H9 (cell line): ENCODE measurements at regions not wholly inside any gene's neighbourhood (a gene's known extent, or its start where the extent isn't known, plus 50 kb on each side); places are given as distances from the start of the nearest gene placed in this dataset.

Experiments used
- DNase-seq: peaks from one replicate; pipeline ENCODE4 v3.0.0-alpha.2; 2017
- H2AFZ ChIP-seq: one replicate; pipeline ENCODE4 v1.6.1; 2013; ENCODE audit warnings: mild to moderate bottlenecking, low read length, control low read depth, moderate library complexity
- H2AK5ac ChIP-seq: 2 replicates; pipeline ENCODE4 v1.6.1; 2013; ENCODE audit warnings: low read length, control low read depth, mixed read lengths; ENCODE audit not compliant: insufficient read length
- H2BK120ac ChIP-seq: one replicate; pipeline ENCODE4 v1.6.1; 2013; ENCODE audit warnings: low read depth, mild to moderate bottlenecking, low read length, control low read depth, inconsistent platforms; ENCODE audit not compliant: poor library complexity, severe bottlenecking
- H2BK12ac ChIP-seq: 2 replicates; pipeline ENCODE4 v1.6.1; 2013; ENCODE audit warnings: low read length, control low read depth, mixed read lengths, low read depth; ENCODE audit not compliant: insufficient read length
- H2BK15ac ChIP-seq: 2 replicates; pipeline ENCODE4 v1.6.1; 2013; ENCODE audit warnings: low read depth, low read length, control low read depth
- H2BK20ac ChIP-seq: one replicate; pipeline ENCODE4 v1.6.1; 2013; ENCODE audit warnings: low read depth, mild to moderate bottlenecking, low read length, control low read depth, inconsistent platforms; ENCODE audit not compliant: poor library complexity, severe bottlenecking
- H2BK5ac ChIP-seq: 2 replicates; pipeline ENCODE4 v1.6.1; 2013; ENCODE audit warnings: low read length, control low read depth, mixed read lengths; ENCODE audit not compliant: insufficient read length
- H3K14ac ChIP-seq: 2 replicates; pipeline ENCODE4 v1.6.1; 2013; ENCODE audit warnings: low read length, control low read depth; ENCODE audit not compliant: insufficient read depth
- H3K18ac ChIP-seq: 2 replicates; pipeline ENCODE4 v1.6.1; 2013; ENCODE audit warnings: low read depth, mild to moderate bottlenecking, mixed read lengths, low read length, control low read depth; ENCODE audit not compliant: insufficient read length
- H3K23ac ChIP-seq: 2 replicates; pipeline ENCODE4 v1.6.1; 2013; ENCODE audit warnings: low read length, control low read depth, mixed read lengths, low read depth; ENCODE audit not compliant: insufficient read length
- H3K23me2 ChIP-seq: 2 replicates; pipeline ENCODE4 v1.6.1; 2013; ENCODE audit warnings: low read depth, mild to moderate bottlenecking, mixed read lengths, low read length, control low read depth; ENCODE audit not compliant: insufficient read length, poor library complexity, severe bottlenecking
- H3K27ac ChIP-seq: 2 replicates; pipeline ENCODE4 v1.5.1; 2013; ENCODE audit warnings: low read length, control low read depth, mixed read lengths, low read depth; ENCODE audit not compliant: insufficient read length
- H3K27me3 ChIP-seq: 2 replicates; pipeline ENCODE4 v1.6.1; 2013; ENCODE audit warnings: low read length, control low read depth, inconsistent platforms; ENCODE audit not compliant: insufficient read depth
- H3K4ac ChIP-seq: 2 replicates; pipeline ENCODE4 v1.6.1; 2013; ENCODE audit warnings: low read depth, mild to moderate bottlenecking, control low read depth, inconsistent platforms, low read length, moderate library complexity
- H3K4me1 ChIP-seq: 2 replicates; pipeline ENCODE4 v1.6.1; 2013; ENCODE audit warnings: low read length, control low read depth, inconsistent platforms; ENCODE audit not compliant: insufficient read depth
- H3K4me2 ChIP-seq: 2 replicates; pipeline ENCODE4 v1.6.1; 2013; ENCODE audit warnings: low read length, control low read depth, mixed read lengths; ENCODE audit not compliant: insufficient read length, insufficient read depth
- H3K56ac ChIP-seq: 2 replicates; pipeline ENCODE4 v1.6.1; 2013; ENCODE audit warnings: low read depth, mild to moderate bottlenecking, mixed read lengths, low read length, control low read depth; ENCODE audit not compliant: insufficient read length
- H3K79me1 ChIP-seq: 2 replicates; pipeline ENCODE4 v1.6.1; 2013; ENCODE audit warnings: low read depth, mild to moderate bottlenecking, moderate library complexity, low read length, control low read depth, inconsistent platforms; ENCODE audit not compliant: insufficient read depth, poor library complexity, severe bottlenecking
- H3K79me2 ChIP-seq: 2 replicates; pipeline ENCODE4 v1.6.1; 2013; ENCODE audit warnings: low read length, control low read depth, inconsistent platforms; ENCODE audit not compliant: insufficient read depth
- H3K9ac ChIP-seq: 2 replicates; pipeline ENCODE4 v1.6.1; 2013; ENCODE audit warnings: low read length, control low read depth, mixed read lengths; ENCODE audit not compliant: insufficient read length; ENCODE audit errors: extremely low read depth
- H3K9me3 ChIP-seq: one replicate; pipeline ENCODE4 v1.6.1; 2013; ENCODE audit warnings: low read depth, low read length, inconsistent platforms; ENCODE audit not compliant: control insufficient read depth
- H3T11ph ChIP-seq: one replicate; pipeline ENCODE4 v1.6.1; 2013; ENCODE audit warnings: mild to moderate bottlenecking, low read length, control low read depth, inconsistent platforms
- H4K20me1 ChIP-seq: one replicate; pipeline ENCODE4 v1.6.1; 2013; ENCODE audit not compliant: control insufficient read depth, insufficient read length, insufficient read depth
- H4K5ac ChIP-seq: 2 replicates; pipeline ENCODE4 v1.6.1; 2013; ENCODE audit warnings: low read depth, mild to moderate bottlenecking, mixed read lengths, low read length, control low read depth; ENCODE audit not compliant: insufficient read length
- H4K8ac ChIP-seq: replicated peaks from 2 replicates; pipeline ENCODE4 v1.6.1; 2013; ENCODE audit warnings: low read length, control low read depth, mixed read lengths, low read depth; ENCODE audit not compliant: insufficient read length
- H4K91ac ChIP-seq: 2 replicates; pipeline ENCODE4 v1.6.1; 2013; ENCODE audit warnings: low read depth, mild to moderate bottlenecking, moderate library complexity, mixed read lengths, low read length, control low read depth; ENCODE audit not compliant: insufficient read length
- H3K27ac Mint-ChIP-seq, 3 experiments: 2 replicates in 2 of 3; 3 replicates in 1 of 3; pipeline ENCODE4 v1.8.0; 2020 to 2021; ENCODE audit warnings: mixed read lengths in 3 of 3, mild to moderate bottlenecking in 1 of 3, moderate library complexity in 1 of 3
- H3K27me3 Mint-ChIP-seq: 2 replicates; pipeline ENCODE4 v1.8.0; 2021; ENCODE audit warnings: low read depth, mild to moderate bottlenecking, moderate library complexity, mixed read lengths
- H3K36me3 Mint-ChIP-seq, 3 experiments: 2 replicates in 2 of 3; 3 replicates in 1 of 3; pipeline ENCODE4 v1.8.0; 2020 to 2021; ENCODE audit warnings: low read depth in 3 of 3, mixed read lengths in 3 of 3; ENCODE audit not compliant: insufficient read depth in 1 of 3
- H3K4me1 Mint-ChIP-seq, 2 experiments: 2 replicates each; pipeline ENCODE4 v1.8.0; 2020; ENCODE audit warnings: mixed read lengths in 2 of 2
- H3K4me3 Mint-ChIP-seq, 2 experiments: 2 replicates in 1 of 2; 3 replicates in 1 of 2; pipeline ENCODE4 v1.8.0; 2020 to 2021; ENCODE audit warnings: mild to moderate bottlenecking in 2 of 2, mixed read lengths in 2 of 2, moderate library complexity in 1 of 2
- H3K9me3 Mint-ChIP-seq, 2 experiments: 2 replicates in 1 of 2; 3 replicates in 1 of 2; pipeline ENCODE4 v1.8.0; 2020; ENCODE audit warnings: mild to moderate bottlenecking in 2 of 2, mixed read lengths in 2 of 2, moderate library complexity in 1 of 2
- WGBS: extraction: QIAGEN DNeasy Blood & Tissue Kit; methylation state at CpG from one replicate; pipeline ENCODE4 v1.1.7; 2013; ENCODE audit warnings: missing lambda C conversion rate, low lambda C conversion rate, mixed read lengths; ENCODE audit not compliant: insufficient read length; ENCODE audit errors: extremely low coverage; 5-methylcytosine and 5-hydroxymethylcytosine counted together
- TF ChIP-seq, protein P1 (sequence below): fragments of 200-600 bp; sonication (generic); conservative IDR thresholded peaks from 3 replicates; pipeline ENCODE4 v1.8.0; 2021; ENCODE audit warnings: antibody characterized with exemption, mild to moderate bottlenecking

DNA sequence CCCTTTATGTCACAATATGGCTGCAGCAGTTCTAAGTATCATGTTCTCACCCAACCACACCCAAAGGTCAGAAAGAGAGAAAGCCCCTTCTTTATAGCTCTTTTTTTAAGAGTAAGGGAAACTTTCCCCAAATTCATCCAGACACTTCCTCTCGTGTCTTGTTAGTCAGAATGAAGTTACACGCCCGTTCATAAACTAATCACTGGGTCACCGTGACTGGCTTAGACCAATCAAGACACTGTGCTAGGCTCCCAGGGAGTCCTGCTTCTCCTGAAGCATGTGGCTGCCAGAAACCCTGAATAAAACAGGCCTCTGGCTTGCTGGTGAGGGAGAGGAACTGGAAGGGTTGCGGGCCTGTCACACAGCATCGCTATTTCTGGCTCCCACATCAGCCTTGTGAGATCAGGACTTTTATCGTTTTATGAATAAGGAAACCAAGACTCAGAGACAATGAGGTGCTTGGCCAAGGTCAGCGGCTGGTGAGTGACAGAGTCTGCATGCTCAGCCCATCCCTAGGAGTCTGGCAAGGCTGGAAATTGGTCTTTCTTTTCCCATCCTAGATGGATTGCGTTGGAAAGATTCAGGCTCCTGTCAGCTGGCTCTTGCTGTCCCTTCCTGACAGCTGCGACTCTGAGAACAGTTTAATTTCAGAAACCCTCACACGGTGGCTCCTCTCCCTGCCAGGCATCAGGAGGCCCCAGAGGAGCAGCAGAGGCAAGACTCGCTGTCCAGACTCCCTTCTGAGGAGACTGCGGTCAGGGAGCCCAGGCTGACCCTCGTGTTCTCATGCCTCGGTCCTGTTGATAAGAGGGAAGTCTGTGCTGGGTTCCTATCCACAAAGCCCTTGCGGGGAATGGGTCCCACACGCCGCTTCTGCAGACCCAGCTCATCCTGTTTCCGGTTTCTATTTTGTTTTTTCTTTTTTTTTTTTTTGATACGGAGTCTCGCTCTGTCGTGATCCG lies 104.5 kb upstream of the TAF1B start:
- no peak overlapping the region; a peak in 1 of 7 replicates for H3K27ac Mint-ChIP-seq
- H3K4me2 ChIP-seq: no peak overlapping the region
- no peak overlapping the region for H3K18ac ChIP-seq
- H2BK5ac ChIP-seq: no peak overlapping the region
- H3K56ac ChIP-seq: no peak overlapping the region
- no peaks in the 10 kb centered on the region for H3K79me2 ChIP-seq
- H2BK15ac ChIP-seq: no peak overlapping the region
- no peak overlapping the region for H2AFZ ChIP-seq
- no peaks in the 10 kb centered on the region for H3K4me1 ChIP-seq
- H3K4me3 Mint-ChIP-seq: no peak overlapping the region
- H4K91ac ChIP-seq: no peak overlapping the region
- H3K27me3 Mint-ChIP-seq: peaks cover 8% of the 10 kb centered on the region
- no peak overlapping the region for H3K9ac ChIP-seq
- H3K4ac ChIP-seq: no peak overlapping the region
- no peaks in the 10 kb centered on the region for H3K4me1 Mint-ChIP-seq
- no peak overlapping the region for H3T11ph ChIP-seq
- no peaks in the 10 kb centered on the region for H3K23me2 ChIP-seq
- no peaks in the 10 kb centered on the region for H3K9me3 ChIP-seq
- H3K9me3 Mint-ChIP-seq: peaks cover 14 to 29% of the 10 kb centered on the region in 2 experiments
- WGBS: no CpG with 5 or more reads among the region's 23 CpGs
- H2BK20ac ChIP-seq: peak overlapping the region; percentile 15
- no peaks in the 10 kb centered on the region for H3K79me1 ChIP-seq
- no peak overlapping the region for H4K5ac ChIP-seq
- H3K27ac ChIP-seq: no peak overlapping the region
- no peaks in the 10 kb centered on the region for H3K27me3 ChIP-seq
- no peak overlapping the region for H2AK5ac ChIP-seq
- no peak overlapping the region for H3K23ac ChIP-seq
- H4K8ac ChIP-seq: no peak overlapping the region
- TF ChIP-seq, protein P1, sequence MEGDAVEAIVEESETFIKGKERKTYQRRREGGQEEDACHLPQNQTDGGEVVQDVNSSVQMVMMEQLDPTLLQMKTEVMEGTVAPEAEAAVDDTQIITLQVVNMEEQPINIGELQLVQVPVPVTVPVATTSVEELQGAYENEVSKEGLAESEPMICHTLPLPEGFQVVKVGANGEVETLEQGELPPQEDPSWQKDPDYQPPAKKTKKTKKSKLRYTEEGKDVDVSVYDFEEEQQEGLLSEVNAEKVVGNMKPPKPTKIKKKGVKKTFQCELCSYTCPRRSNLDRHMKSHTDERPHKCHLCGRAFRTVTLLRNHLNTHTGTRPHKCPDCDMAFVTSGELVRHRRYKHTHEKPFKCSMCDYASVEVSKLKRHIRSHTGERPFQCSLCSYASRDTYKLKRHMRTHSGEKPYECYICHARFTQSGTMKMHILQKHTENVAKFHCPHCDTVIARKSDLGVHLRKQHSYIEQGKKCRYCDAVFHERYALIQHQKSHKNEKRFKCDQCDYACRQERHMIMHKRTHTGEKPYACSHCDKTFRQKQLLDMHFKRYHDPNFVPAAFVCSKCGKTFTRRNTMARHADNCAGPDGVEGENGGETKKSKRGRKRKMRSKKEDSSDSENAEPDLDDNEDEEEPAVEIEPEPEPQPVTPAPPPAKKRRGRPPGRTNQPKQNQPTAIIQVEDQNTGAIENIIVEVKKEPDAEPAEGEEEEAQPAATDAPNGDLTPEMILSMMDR: no peak
- H2BK12ac ChIP-seq: no peak overlapping the region
- H3K14ac ChIP-seq: no peak overlapping the region
- no peak for DNase-seq
- no peak overlapping the region for H2BK120ac ChIP-seq
- no peaks in the 10 kb centered on the region for H4K20me1 ChIP-seq
- H3K36me3 Mint-ChIP-seq: no peaks in the 10 kb centered on the region; a peak in 2 of 7 replicates
